Medulla oblongata (tissue), 1 donor: ENCODE measurements at regions not wholly inside any gene's neighbourhood (a gene's known extent, or its start where the extent isn't known, plus 50 kb on each side); places are given as distances from the start of the nearest gene placed in this dataset.

Source experiments
- DNase-seq: peaks from one replicate; pipeline ENCODE4 v3.0.0-alpha.2; 2015; ENCODE audit errors: extremely low spot score

DNA sequence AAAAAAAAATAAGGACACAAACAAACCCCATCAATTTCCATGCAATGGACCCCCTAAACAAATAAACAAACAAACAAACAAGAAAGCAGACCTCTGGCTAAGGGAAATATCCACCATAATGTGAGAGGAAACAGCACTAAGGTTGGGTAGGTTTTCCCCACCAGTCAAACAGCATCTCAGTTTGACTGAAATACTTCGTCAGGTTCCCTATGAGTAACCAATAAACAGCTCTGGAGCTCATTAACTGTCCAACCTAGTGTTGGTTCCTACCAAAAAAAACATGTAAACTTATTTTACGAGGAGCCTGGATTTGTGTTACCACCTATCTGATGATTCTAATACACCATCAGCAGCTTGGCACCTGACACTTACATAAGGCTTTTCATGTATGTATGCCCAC is 198.5 kb upstream of the TARS1 start:
- DNase-seq, result no peak

DNA sequence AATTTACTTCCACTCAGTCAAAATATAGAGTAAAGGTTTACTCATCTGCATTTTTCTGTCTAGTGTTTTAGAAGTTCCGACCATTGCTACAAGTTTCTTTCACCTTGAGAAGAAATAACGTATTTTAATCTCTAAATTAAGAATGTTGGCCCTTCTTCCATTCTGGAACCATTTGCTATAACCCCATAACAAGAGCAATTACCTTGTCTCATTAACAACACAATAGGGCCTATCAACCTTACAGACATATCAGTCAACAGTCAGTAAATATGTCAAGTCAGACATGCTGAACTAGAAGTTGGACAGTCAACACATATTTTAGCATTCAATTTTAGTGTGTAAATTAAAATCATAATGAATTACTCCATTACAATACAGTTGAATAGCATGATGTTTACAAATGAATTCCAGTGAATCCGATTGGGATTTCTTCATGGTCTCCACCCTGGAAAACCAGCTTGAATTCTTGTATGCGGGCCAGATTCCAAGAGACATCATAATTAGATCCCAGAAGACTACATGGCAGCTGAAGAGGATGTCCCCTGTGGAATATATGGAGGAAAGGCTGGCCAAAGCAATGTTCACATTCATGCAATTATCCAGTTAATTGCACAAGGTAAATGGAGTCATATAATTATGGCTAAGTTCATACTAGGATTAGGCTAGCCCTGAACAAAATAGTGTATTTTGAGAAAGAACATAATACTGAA is 196.2 kb upstream of the TARS1 start:
- no peak for DNase-seq

DNA sequence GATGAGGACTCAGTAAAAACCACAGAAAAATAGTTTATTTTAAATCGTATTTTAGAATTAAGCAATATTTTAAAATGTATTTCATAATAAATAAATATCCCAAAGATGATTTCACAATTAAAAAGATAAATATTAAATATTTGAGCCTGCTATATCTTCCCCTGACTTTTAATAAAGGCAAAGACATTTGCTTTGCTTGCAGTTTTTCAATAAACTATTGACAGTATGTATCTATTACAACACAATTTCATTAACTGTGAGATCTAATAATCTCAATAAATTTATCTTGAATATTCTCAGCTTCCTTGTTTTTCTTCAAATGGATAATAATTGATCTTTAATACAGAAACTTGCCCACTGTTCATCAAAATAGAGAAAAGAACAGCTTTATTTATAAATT is 186.2 kb upstream of the TARS1 start:
- DNase-seq, result no peak

DNA sequence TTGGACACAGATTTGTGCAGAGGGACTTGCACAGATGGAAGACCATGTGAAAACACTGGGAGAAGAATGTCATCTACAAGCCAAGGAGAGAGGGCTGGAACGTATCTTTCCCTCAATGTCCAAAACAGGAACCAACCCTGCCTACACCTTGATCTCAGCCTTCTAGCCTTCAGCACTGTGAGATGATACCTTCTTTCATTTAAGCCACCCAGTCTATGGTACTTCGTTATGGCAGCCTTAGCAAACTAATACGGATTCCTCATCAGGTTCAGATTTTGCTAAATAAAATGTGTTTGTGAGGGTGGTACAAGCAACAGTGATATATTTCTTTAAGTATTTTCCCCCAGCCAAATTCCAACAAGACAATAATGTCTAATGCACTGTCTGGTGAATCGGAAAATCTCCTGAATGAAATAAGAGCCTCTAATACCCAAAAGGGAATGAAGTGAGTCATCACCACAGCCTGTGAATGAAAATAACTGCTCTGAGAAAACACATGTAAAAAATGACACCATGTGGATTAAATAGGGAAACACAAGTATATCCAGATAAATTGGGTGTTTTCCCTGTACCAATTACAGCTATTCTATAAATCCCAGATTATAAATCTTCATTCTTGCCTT is 182.8 kb upstream of the TARS1 start:
- no peak for DNase-seq

DNA sequence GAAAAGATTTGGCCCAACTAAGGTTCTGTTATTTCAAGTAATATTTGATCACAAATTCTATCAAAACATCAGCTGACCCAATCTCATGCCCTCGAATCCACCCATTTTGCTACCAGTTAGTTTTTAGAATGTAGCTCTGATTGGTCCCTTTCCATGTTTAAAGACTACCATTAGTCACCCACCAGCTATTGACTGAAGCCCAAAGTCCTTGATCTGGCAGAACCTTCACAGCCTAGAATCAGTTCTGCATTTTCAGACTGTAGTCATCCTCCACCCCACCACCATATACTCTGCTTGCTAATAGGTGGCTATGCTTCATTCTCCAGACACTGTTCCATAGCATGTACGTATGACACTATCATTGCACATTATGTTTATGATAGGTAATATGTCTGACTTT is 182.2 kb upstream of the TARS1 start:
- DNase-seq, result no peak

DNA sequence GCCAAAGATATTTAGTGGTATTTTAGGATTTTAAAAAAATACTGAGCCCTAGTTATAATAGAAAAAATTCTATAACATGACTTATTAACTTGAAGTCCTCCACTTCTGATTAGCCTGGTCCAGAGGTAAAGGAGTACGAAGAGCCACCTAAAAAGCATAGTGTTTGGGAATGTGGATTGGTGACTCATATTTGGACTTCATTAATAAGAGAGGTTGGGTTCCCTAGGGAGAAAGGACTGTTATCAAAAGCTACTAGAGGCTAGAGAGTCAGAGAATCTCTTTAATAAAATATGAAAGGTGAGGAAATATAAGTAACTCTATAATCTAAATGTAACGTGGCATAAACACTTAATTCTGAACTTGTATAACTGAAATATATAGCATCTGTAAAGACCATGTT is 180.7 kb upstream of the TARS1 start:
- no peak for DNase-seq

DNA sequence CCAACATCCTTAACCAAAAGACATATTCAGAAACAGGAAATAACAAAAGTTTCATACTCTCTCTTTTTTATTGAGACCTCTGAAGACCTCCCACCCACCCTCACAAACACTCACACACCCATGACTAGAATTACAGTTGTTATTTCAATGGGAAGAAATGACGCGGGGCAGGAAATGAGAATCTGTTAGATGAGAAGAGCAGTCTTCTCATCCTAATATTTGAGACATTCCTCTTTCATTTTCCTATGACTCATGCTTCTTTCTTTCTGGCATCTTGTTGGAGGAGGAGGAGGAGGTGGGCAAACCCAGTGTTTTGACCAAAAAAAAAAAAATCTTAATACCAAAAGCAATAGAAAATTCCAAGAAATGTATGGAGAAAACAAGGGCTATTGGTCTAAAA is 179.5 kb upstream of the TARS1 start:
- no peak for DNase-seq

DNA sequence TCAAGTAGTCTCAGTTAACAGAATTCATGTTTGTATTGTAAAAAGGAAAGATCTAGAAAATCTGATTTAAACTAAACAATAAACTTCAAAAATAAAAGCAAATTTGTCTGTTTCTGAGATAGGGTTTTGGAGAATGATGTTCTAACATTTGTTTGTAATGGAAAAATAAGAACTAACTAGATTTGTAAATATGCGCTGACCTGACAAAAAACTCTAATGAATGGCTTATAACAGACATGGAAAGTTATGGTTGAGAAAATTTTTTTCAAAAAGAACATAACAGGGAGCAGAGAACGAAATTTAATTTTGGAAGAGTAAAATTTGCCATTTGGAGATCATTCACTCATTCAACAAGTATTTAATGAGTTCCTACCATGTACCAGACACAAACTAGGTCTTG is 179.0 kb upstream of the TARS1 start:
- DNase-seq, result no peak

DNA sequence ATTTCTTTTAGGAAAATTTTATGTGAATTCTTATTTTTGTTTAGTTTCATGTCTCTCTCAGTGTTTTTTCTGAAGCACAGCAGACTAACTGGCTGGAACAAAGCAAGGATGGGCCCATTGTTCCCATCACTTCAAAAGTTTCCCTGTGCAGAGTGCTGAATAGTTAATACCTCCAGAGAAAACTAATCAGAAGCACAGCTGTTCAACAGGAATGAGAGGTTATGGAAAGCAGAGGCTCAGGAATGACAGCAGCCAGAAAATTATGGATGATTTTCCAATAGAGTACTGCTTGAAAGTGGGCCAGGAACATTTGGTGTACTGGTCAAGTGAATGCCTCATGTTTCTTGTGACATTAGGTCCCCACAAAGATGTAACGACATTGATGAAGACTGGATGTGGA is 173.0 kb upstream of the TARS1 start:
- no peak for DNase-seq

DNA sequence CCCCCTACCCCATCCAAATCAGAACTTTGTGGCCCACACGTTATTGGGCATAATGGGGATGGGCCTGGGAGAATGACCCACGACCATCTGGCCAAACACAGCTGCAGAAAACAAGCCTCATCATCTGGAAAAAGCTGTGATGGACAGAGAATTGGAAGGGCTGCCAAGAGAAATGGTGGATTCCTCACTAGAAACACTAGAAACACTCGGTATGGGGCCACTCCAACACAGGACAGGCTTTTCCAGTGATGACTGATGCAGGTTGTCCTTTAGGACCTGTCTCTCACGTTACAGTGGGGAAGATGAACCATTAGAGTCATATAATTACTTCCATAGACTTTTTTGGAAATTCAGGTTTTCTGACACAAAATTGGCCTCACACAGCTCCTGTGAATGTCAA is 172.4 kb upstream of the TARS1 start:
- no peak for DNase-seq

DNA sequence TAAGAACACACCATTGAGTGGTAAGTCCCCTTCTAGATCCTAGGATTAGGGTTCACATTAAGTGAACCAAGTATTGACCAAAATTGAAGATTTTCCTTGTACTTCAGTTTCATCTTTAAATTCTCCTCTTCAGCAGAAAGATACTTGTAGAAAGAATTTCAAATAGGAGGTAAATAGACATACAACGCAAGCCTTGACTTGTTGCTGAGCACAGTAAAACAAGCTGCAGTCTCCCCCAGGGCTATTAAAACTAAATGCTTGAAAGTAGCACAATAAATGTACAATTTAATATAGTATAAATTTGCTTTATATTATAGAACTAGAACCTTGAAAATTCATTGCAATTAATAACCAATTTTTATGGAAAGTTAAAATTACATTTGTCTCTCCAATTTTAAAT is 170.1 kb upstream of the TARS1 start:
- no peak for DNase-seq

DNA sequence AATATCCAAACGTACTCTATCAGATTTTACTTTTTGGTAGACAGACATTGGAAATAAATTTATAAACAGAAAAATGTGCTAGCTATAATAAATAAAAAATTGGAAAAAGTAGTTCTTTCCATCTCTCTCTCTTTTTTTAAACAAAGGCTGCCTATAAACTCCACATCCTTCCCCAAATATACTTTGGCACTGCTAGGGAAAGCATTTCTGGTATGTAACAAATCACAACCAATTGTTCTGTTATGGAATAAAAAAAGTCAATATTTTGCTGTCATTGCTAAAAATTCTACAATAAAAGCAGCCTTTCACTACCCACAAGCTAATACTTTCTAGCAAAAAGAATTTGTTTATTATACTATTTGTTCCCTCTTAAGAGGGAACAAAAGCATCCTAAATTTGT is 169.2 kb upstream of the TARS1 start:
- no peak for DNase-seq

DNA sequence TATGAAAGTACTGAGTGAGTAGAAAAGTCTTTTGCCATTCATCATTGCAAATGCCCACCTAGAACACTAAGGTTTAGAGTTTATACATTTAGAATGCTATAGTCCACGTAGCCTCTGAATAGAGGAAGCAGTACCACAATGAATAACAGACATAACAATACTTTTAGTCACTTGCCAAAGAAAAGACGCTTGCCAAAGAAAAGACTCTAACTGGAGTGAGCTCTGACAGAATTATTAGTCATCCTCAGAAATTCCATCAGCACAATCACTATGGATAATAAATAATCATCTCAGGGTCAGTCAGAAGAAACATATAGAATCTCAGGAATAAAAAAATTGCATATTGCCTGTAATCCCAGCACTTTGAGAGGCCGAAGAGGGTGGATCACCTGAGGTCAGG is 168.5 kb upstream of the TARS1 start:
- DNase-seq, result no peak

DNA sequence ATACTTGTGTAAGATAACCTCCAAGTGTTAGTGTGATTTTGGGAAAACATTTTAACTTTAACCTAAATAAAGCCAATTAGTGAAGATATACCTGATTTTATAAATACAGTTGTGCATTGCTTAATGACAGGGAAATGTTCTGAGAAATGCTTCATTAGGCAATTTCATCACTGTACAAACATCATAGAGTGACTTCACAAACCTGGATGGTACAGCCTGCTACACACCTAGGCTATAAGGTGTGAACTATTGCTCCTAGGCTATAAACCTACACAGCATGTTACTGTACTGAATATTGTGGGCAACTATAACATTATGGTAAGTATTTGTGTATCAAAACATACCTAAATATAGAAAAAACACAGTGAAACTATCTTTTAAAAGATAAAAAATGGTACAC is 166.8 kb upstream of the TARS1 start:
- no peak for DNase-seq

DNA sequence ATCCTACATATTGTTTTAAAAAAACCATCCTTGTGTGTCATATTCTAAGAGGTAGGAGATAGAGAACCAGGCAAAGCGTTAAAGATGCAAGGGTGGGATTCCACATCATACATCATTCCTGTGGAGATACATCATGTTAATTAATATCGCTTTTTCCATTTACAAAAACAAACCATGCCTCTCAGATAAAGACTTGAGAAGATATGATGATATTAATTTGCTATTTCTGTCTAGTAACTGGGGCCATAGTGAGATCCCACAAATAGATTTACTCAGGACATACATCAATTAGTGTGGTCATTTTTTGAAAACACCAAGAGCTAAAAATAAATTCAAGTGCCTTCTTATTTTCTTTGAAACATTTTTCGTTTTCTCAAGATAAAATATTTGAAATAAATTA is 165.4 kb upstream of the TARS1 start:
- no peak for DNase-seq

DNA sequence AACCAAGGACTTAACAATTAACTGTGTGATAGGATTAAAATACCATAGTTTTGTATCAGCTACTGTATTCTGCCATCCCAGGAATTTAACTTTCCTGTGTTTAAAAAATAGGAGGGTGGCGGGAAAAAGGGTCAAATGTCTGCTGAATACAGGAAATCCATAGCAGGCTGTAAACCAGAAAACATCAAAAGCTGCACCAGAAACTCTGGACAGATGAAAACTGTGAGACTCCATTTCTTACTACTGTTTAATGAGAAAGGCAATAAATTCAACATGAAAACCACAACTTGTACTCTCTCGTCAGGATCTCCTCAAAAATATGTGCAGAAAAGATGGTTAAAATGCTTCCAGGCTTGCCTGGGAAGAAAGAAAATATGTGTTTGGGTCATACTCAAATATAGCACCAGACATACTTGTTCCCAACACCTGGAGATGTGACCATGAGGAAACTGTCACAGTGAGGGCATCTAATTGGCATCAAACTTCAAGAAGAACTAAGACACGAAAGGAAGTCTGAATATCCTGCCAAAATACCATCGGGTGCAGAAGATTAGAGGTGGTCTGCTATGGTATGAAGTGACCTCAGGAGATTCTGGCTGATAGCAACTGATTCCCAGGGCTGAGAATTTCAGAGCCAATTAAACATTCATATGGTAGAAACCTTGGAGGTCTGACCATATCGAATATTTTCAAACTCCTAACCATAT is 164.7 kb upstream of the TARS1 start:
- no peak for DNase-seq

DNA sequence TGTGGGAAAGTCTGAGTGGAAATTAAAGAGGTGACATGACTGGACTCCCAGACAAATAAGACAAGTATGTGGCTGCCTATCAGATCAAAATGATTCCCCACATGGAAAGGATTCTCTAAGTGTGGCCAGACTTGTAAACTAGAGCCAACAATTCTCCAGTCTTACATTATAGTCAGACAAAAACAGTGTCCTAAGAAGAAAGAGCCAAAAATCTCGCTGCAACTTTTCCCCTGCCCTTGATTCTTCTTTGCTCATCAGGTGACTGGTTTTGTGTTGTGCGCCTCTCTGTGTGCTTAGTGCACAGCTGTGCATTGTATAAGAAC is 164.2 kb upstream of the TARS1 start:
- no peak for DNase-seq

DNA sequence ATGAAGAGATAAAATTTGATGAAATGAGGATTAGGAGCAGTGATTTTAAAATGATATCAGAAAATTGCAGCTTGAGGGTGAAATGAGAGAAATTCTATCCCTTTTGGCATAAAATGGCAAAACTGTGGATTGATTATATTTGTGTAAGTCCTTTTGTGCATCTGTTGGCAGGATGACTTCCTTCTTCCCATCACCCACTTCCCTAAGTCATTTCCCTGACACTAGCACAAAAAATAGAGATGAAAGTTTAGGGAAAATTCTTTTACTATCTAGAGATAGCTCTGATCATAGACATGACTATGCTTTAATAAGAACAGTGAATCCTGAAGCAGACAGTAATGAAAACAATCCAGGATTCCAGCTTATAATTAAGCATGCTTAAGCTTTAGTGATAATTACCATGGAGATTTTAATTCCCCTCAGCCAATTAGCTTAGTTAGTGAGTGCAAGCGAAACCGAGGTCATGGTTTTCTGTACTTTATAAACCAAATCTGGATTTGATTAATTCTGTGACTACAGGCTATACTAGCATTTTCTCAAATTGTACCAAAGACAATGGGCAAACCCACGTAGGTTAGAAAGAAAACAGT is 163.6 kb upstream of the TARS1 start:
- DNase-seq, result no peak

DNA sequence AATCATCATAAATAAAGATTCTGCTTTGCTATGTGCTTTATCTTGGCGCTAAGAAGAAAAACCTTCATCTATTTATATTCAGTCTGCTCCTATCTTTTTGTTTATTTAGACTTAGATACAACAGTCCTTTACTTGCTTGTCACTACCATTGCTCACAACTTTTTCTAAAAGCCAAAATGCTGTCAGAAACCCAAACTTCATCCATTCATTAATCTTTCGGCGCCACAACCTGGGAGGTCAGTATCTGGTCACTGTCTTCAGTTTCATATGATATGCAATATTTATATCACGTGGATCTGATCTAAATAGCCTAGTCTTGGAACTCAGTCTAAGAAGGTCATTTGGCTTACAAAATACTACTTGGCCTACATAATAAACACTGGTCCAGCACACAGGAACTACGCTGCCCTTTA is 159.3 kb upstream of the TARS1 start:
- no peak for DNase-seq

DNA sequence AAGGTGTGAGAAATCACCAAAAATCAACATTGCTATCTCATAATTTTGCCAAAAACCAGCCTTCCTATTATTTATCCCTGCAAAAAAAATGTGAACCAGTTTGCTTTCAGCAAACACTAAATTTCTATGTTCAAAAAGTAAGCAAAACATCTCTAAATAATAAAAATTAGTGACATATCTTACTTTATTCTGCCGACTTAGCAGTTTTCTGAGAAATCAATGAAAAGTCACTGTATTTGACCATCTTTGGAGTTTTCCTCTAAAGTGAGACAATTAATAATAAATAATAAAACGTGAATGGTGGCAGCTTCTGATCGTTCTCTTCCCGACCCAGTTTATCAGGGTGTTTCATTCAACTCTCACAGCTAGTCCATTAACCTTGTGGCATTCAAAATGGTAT is 158.6 kb upstream of the TARS1 start:
- no peak for DNase-seq

DNA sequence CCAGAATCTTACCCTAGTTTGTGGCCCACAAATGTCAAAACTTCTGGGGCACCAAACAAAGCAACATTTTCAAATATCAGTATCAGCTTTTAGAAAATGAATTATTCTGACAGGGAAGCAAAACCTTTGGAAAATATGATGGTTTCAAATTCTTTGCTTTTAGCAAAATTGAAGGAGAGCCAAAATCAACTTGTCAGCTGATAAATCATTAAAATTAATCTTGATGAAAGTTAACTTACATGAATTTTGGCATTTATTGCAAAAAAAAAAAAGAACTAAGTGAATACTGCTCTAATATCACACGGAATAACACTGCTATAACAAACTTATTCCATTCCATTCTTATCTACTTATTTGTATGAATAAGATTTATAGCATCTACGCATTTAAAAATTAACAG is 158.1 kb upstream of the TARS1 start:
- no peak for DNase-seq

DNA sequence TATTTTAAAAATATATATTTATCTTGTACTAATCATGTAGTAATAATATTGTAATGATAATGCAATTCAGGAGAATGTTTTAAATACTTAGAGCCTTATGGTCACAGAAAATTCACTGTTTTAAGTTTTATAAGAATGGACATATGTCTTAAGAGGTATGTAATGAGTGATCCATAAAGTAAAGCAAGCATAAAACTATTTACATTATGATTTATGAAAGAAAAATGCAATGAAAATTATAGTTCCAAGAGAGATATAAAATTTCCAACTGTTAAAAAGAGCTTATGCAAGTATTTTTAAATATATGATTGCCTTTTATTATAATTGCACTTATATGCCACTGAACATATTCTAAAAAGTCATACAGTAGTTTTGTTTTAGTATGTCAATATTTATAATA is 157.5 kb upstream of the TARS1 start:
- no peak for DNase-seq

DNA sequence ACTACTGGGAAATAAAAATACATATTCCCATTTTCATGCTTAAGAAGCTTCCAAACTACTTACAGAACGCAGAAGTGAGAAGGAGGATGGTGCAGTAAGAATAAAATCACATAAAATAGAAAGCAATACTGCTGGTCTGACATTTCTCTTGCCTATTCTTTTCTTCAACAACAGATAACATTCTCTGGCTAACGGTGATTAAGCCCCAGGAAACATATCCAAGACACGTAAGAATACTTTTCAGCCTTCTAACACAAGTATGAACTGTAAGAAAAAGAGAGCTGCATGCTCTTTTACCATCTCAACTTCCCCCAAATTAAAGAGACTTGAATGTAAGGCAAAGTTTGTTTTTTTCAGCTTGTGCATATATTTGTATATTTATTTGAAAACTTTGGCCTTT is 156.1 kb upstream of the TARS1 start:
- no peak for DNase-seq
